Gastrocnemius medialis (tissue), 4 donors: ENCODE measurements at regions not wholly inside any gene's neighbourhood (a gene's known extent, or its start where the extent isn't known, plus 50 kb on each side); places are given as distances from the start of the nearest gene placed in this dataset.

Experiments
- CTCF ChIP-seq, 5 experiments: fragments of 450-650 bp in 3 of 5; fragments of 200-600 bp in 2 of 5; sonication (generic) in 2 of 5; IDR thresholded peaks in 4 of 5; conservative IDR thresholded peaks in 1 of 5; 1 replicate in 4 of 5; 2 replicates in 1 of 5; pipeline ENCODE4 v1.5.1; 2016 to 2019; ENCODE audit warnings: antibody characterized with exemption in 5 of 5, mild to moderate bottlenecking in 3 of 5, moderate library complexity in 3 of 5
- POLR2A ChIP-seq, 2 donors: fragments of 450-650 bp; IDR thresholded peaks; one replicate each; pipeline ENCODE4 v1.6.1; 2017; ENCODE audit warnings: antibody characterized with exemption in 2 of 2, mild to moderate bottlenecking in 2 of 2, moderate library complexity in 2 of 2

DNA sequence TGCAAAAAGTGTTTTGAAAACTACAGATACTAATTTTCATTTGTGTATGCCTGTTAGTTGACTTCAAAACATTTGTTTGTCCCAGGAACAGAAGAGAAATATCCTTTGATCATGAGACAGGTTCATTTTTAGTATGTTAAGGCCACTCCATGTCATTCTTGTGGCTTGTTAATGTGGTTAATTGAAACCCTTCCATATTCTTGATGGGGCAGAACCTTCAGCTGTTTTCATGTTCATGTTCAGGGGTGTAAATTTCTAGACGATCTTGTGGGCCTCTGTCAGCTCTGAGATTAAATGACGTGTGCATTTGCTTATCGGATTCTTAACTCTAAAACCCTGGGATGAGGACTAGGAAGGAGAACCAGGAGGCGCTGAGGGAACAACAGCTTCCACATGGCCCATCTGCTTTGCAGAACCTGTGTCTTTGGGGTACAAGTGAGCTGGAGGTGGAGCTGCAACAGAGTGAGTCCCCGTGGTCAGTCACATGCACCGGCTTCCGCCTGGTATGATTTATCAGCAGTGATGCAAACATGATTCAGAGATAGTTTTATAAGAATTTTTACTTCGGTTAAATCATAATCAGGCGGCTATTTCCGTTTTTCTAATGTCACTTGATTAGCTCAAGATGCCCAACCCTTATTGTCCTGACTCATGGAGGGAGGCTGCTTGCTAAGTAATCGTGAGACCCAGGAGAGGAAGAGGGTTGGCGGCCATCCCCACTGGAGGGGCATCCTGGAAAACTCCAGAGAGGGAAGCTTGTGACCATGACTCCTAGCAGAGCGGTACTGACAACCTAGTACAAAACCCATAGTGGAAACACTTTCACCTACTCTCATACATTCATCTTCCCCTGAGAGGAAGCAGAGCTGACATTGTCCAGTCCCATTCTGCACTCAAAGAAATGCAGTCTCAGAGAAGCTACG, 138.4 kb downstream of the C9orf152 start:
- TF ChIP-seq CTCF (IDR thresholded peaks at IDR 0.05 in 4 of 5, conservative IDR thresholded peaks at IDR 0.05 in 1 of 5), result no peak
- no peak for TF ChIP-seq POLR2A (IDR thresholded peaks at IDR 0.05)
